GM10248 (cell line): ENCODE measurements at regions not wholly inside any gene's neighbourhood (a gene's known extent, or its start where the extent isn't known, plus 50 kb on each side); places are given as distances from the start of the nearest gene placed in this dataset.

ENCODE experiments used
- CTCF ChIA-PET: fragments of 300-600 bp; sonication (Branson Sonifier 250); formaldehyde crosslinking; extraction: SDS; loops from one replicate; lab custom pipeline; 2021; ENCODE audit warnings: antibody characterized with exemption; lab: Yijun Ruan, JAX
- POLR2A ChIA-PET: fragments of 350-650 bp; sonication (Branson Sonifier 250); formaldehyde crosslinking; extraction: SDS; loops from one replicate; lab custom pipeline; 2020; ENCODE audit warnings: antibody characterized with exemption; lab: Yijun Ruan, JAX
- DNase-seq: peaks from one replicate; pipeline ENCODE4 v3.0.0; 2012; ENCODE audit errors: extremely low spot score
- TF ChIP-seq, protein P1 (sequence below): IDR thresholded peaks from 2 replicates; pipeline ENCODE4 v1.5.1; 2012; ENCODE audit warnings: mild to moderate bottlenecking, low read depth; ENCODE audit errors: extremely low read depth, missing control alignments, control extremely low read depth

- DNase-seq, result no peak
- ChIA-PET CTCF (no interaction called here), POLR2A (no interaction called here)
- TF ChIP-seq, protein P1, sequence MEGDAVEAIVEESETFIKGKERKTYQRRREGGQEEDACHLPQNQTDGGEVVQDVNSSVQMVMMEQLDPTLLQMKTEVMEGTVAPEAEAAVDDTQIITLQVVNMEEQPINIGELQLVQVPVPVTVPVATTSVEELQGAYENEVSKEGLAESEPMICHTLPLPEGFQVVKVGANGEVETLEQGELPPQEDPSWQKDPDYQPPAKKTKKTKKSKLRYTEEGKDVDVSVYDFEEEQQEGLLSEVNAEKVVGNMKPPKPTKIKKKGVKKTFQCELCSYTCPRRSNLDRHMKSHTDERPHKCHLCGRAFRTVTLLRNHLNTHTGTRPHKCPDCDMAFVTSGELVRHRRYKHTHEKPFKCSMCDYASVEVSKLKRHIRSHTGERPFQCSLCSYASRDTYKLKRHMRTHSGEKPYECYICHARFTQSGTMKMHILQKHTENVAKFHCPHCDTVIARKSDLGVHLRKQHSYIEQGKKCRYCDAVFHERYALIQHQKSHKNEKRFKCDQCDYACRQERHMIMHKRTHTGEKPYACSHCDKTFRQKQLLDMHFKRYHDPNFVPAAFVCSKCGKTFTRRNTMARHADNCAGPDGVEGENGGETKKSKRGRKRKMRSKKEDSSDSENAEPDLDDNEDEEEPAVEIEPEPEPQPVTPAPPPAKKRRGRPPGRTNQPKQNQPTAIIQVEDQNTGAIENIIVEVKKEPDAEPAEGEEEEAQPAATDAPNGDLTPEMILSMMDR, result no peak
Measured at GRCh38 chr4:162268911-162269310, 105.1 kb upstream of the FSTL5 start.

DNA sequence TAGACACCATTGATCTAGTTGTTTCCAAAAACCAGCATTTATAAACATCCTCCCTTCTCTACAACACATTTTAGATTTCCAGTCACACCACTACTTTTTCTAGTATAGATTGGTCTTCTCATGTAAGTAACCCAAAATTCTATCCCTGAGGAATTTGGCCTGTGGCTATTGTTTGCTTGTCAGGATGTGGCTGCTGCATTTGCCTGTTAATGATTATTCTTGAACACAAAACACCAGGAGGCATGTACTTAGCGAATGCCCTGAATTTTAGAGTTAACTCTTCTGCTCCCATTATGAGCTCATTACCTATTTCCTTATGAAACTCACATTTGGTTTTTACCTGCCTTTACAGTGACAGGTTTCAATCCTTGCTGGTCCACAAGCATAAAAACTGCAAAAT is 102.0 kb upstream of the FSTL5 start:
- TF ChIP-seq, protein P1, result no peak
- ChIA-PET CTCF (interaction anchor here (0.6 to 1.0 kb wide), 3 partner anchors 43 to 132 kb away, joined by 3 read pairs; no protein-coding TSS in a partner anchor), POLR2A (no interaction called here)
- DNase-seq, result no peak

DNA sequence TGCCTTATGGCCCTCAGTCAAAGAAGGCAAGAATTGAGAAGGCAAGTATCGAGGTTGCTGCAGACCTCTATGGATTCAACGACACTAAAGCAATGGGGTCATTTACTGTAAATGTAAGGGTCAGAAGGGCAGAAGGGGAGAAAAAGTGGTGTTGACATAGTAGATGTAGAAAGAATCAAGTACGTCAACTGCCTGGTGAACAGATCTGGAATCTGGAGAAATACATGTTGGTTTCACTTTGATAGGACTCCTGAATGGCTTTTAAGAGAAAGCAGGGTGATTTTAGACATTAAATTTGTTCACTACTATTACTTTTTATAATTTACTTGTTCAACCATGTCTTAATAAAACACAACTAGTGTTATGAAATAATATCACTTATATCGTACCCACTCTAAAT is 81.3 kb upstream of the FSTL5 start:
- ChIA-PET CTCF (no interaction called here), POLR2A (no interaction called here)
- TF ChIP-seq, protein P1, result no peak
- no peak for DNase-seq

- TF ChIP-seq, protein P1, result no peak
- POLR2A ChIA-PET, result no interaction called here
- CTCF ChIA-PET, result interaction anchor here (0.8 kb wide), 1 partner anchor 18 kb away, joined by 3 read pairs; no protein-coding TSS in a partner anchor
- no peak for DNase-seq
Measured at GRCh38 chr4:162241857-162242256, 78.1 kb upstream of the FSTL5 start.

DNA sequence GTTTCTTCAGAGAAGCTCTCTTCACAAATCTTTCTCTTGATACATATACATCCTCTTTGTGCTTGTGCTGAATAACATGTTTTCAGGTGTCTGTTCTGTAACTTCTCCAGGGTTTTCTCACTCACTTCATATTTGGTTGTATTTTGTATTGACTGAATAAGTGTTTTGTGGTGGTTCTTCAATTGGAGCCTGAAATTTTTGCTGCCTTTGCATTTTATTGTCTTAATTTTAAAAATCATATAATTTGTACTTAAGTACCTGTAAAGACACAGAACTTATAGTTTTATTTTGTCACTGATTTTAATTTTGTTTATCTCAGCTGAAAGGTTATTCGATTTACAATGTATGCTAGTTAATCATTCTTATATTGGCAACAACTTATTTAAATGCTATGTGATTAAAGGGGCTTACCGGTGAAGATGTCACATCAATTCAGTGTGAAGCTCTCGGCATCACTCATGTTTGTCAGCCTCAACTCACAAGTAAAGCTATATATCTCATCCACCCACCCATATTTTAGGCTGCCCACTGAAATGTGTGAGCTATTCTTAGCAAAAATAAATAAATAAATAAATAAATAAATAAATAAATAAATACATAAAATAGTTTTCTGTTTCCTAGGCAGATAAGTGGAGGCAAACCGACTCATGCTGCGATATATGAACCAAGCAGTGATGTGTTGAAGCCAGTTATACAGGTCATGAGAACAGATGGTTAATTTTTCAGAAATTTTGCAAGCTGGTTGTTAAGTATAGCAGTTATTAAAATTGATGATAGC is 76.4 kb upstream of the FSTL5 start:
- CTCF ChIA-PET, result interaction anchor here (1.7 kb wide), 1 partner anchor 8 kb away, joined by 4 read pairs; no protein-coding TSS in a partner anchor
- TF ChIP-seq, protein P1, result no peak
- POLR2A ChIA-PET, result no interaction called here
- no peak for DNase-seq

- CTCF ChIA-PET, result no interaction called here
- POLR2A ChIA-PET, result no interaction called here
- no peak for DNase-seq
- TF ChIP-seq, protein P1, result no peak
Measured at GRCh38 chr4:162237676-162238075, 73.9 kb upstream of the FSTL5 start.
